ENCODE measurements at regions not wholly inside any gene's neighbourhood (a gene's known extent, or its start where the extent isn't known, plus 50 kb on each side); places are given as distances from the start of the nearest gene placed in this dataset.
"Not testable (repeated sequence)": the region's sequence is repeated elsewhere in the genome, so short reads cannot be mapped to it uniquely, and the experiment has no call there.

- TF ChIP-seq CTCF (IDR thresholded peaks at IDR 0.05), result no peak
- intact Hi-C loops (cut with DNase I), result no loop called here
- peak in 1 of 4 donors; percentile 10 for DNase-seq
- ATAC-seq, result no peak
- Histone ChIP-seq H3K27me3 (no peaks in the 10 kb centered on the region), H3K4me1 (no peaks in the 10 kb centered on the region), H3K27ac (no peak overlapping the region), H3K9me3 (no peaks in the 10 kb centered on the region), H3K36me3 (no peaks in the 10 kb centered on the region), H3K4me3 (no peak overlapping the region)
These were observed 135.9 kb downstream of the GPCPD1 start for GRCh38 chr20:5474646-5475550.

- H3K4me3 ChIP-seq; H3K27me3 ChIP-seq; H3K9me3 ChIP-seq; H3K27ac ChIP-seq; H3K4me1 ChIP-seq; H3K36me3 ChIP-seq; DNase-seq; ATAC-seq; intact Hi-C loops (cut with DNase I): not testable (repeated sequence)
These were observed 138.9 kb downstream of the GPCPD1 start for GRCh38 chr20:5471866-5472265.

- Histone ChIP-seq H3K27ac (no peak overlapping the region), H3K4me1 (no peaks in the 10 kb centered on the region), H3K4me3 (no peak overlapping the region), H3K36me3 (no peaks in the 10 kb centered on the region), H3K9me3 (no peaks in the 10 kb centered on the region), H3K27me3 (peaks cover 0 to 3% of the 10 kb centered on the region in 2 donors)
- no peak for TF ChIP-seq CTCF (IDR thresholded peaks at IDR 0.05)
- DNase-seq (no peak), ATAC-seq (no peak)
- intact Hi-C loops (cut with DNase I), result no loop called here
These were observed 139.4 kb downstream of the GPCPD1 start for GRCh38 chr20:5471368-5471767.

- no peak for TF ChIP-seq CTCF (IDR thresholded peaks at IDR 0.05)
- no peak for DNase-seq
These were observed 139.9 kb downstream of the GPCPD1 start for GRCh38 chr20:5470943-5471342.

GRCh38 chr20:5470458-5470857 is 140.3 kb downstream of the GPCPD1 start:
- Histone ChIP-seq H3K9me3 (no peaks in the 10 kb centered on the region), H3K4me1 (no peaks in the 10 kb centered on the region), H3K27ac (no peak overlapping the region), H3K27me3 (peaks cover 0 to 12% of the 10 kb centered on the region in 2 donors), H3K4me3 (no peak overlapping the region), H3K36me3 (no peaks in the 10 kb centered on the region)
- ATAC-seq (no peak), DNase-seq (no peak)
- intact Hi-C loops (cut with DNase I), result no loop called here
- TF ChIP-seq CTCF (IDR thresholded peaks at IDR 0.05), result no peak

More at GRCh38 chr20:5470943-5471342, 139.9 kb downstream of the GPCPD1 start:
- no peak overlapping the region for H3K4me3 ChIP-seq
- H3K4me1 ChIP-seq, result no peaks in the 10 kb centered on the region
- H3K27me3 ChIP-seq, result peaks cover 0 to 8% of the 10 kb centered on the region in 2 donors
- no peaks in the 10 kb centered on the region for H3K9me3 ChIP-seq
- no peaks in the 10 kb centered on the region for H3K36me3 ChIP-seq
- no peak for ATAC-seq
- H3K27ac ChIP-seq, result no peak overlapping the region
- intact Hi-C loops (cut with DNase I), result no loop called here
